ENCODE measurements at regions not wholly inside any gene's neighbourhood (a gene's known extent, or its start where the extent isn't known, plus 50 kb on each side); places are given as distances from the start of the nearest gene placed in this dataset.
"Not testable (repeated sequence)": the region's sequence is repeated elsewhere in the genome, so short reads cannot be mapped to it uniquely, and the experiment has no call there.

- DNase-seq = no peak
These were observed 326.3 kb downstream of the OSTF1 start for GRCh38 chr9:75414371-75415160.

GRCh38 chr9:75417471-75417870, 329.2 kb downstream of the OSTF1 start:
- no peak for DNase-seq

GRCh38 chr9:75418518-75418917, 330.2 kb downstream of the OSTF1 start:
- no peak for DNase-seq

- no peak for DNase-seq
These were observed 334.7 kb downstream of the OSTF1 start for GRCh38 chr9:75422944-75423522.

- DNase-seq = no peak
These were observed 341.5 kb downstream of the OSTF1 start for GRCh38 chr9:75429531-75430475.

- no peak for DNase-seq
These were observed 343.1 kb downstream of the OSTF1 start for GRCh38 chr9:75431375-75431774.

- no peak for DNase-seq
These were observed 344.1 kb downstream of the OSTF1 start for GRCh38 chr9:75432386-75432785.

- DNase-seq = no peak
These were observed 344.6 kb downstream of the OSTF1 start for GRCh38 chr9:75432888-75433287.

- no peak for DNase-seq
These were observed 350.4 kb downstream of the OSTF1 start for GRCh38 chr9:75438716-75439115.

- no peak for DNase-seq
These were observed 352.6 kb downstream of the OSTF1 start for GRCh38 chr9:75440914-75441313.

- no peak for DNase-seq
These were observed 356.8 kb downstream of the OSTF1 start for GRCh38 chr9:75445144-75445543.

- DNase-seq = no peak
These were observed 359.0 kb downstream of the OSTF1 start for GRCh38 chr9:75447281-75447680.

GRCh38 chr9:75448281-75448680, 360.0 kb downstream of the OSTF1 start:
- no peak for DNase-seq

- no peak for DNase-seq
These were observed 360.6 kb downstream of the OSTF1 start for GRCh38 chr9:75448955-75449354.

GRCh38 chr9:75451045-75451444, 362.7 kb downstream of the OSTF1 start:
- DNase-seq = no peak

- no peak for DNase-seq
These were observed 363.2 kb downstream of the OSTF1 start for GRCh38 chr9:75451505-75451904.

- no peak for DNase-seq
These were observed 364.2 kb downstream of the OSTF1 start for GRCh38 chr9:75452512-75452911.

- DNase-seq = no peak
These were observed 365.7 kb downstream of the OSTF1 start for GRCh38 chr9:75454043-75454442.

- DNase-seq = no peak
These were observed 366.6 kb downstream of the OSTF1 start for GRCh38 chr9:75454891-75455290.

GRCh38 chr9:75455444-75455921, 367.2 kb downstream of the OSTF1 start:
- DNase-seq = no peak

GRCh38 chr9:75456698-75457097, 368.4 kb downstream of the OSTF1 start:
- DNase-seq = no peak

- no peak for DNase-seq
These were observed 369.2 kb downstream of the OSTF1 start for GRCh38 chr9:75457474-75458011.

- not testable (repeated sequence) for DNase-seq
These were observed 371.0 kb downstream of the OSTF1 start for GRCh38 chr9:75459311-75459710.
